ENCODE measurements at regions not wholly inside any gene's neighbourhood (a gene's known extent, or its start where the extent isn't known, plus 50 kb on each side); places are given as distances from the start of the nearest gene placed in this dataset.
"Not testable (repeated sequence)": the region's sequence is repeated elsewhere in the genome, so short reads cannot be mapped to it uniquely, and the experiment has no call there.

DNA sequence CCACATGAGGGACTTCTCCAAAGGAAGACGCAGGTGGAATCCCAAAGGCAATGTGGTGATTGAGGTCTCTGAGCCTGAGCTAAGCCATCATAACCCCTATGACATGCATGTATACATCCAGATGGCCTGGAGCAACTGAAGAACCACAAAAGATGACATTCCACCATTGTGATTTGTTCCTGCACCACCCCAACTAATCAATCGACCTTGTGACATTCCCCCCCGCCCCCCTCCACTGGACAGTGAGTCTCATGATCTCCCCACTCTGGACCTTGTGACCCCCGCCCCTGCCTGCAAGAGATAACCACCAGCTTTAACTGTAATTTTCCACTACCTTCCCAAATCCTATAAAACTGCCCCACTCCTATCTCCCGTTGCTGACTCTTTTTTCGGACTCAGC lies 87.9 kb downstream of the VCPKMT start:
- H3K4me3 Mint-ChIP-seq: no peak overlapping the region
- DNase-seq: no peak
- no peak overlapping the region for H3K27ac Mint-ChIP-seq
- no peaks in the 10 kb centered on the region for H3K27me3 Mint-ChIP-seq
- peaks cover 15% of the 10 kb centered on the region for H3K4me1 Mint-ChIP-seq
- peaks cover 16% of the 10 kb centered on the region for H3K9me3 Mint-ChIP-seq
- ATAC-seq: no peak
- H3K36me3 Mint-ChIP-seq (ENCODE audit: low read depth): peaks cover 35% of the 10 kb centered on the region

DNA sequence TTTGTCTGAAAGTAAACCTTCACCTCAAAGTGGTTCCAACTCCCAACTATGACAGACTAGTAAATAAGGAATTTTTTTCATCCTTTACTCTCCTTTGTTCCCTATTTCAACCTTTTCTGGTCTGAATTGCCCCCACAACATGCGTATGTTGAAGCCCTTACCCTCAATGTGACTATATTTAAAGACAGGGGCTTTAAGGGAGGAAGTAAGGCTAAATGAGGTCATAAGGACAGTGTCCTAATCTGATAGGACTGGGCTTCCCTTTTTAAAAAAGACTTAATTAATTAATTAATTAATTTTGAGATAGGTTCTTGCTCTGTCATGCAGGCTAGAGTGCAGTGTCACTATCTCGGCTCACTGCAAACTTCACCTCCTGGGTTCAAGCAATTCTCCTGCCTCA lies 86.3 kb downstream of the VCPKMT start:
- no peak for DNase-seq
- no peak for ATAC-seq
- Mint-ChIP-seq H3K36me3 (ENCODE audit: low read depth) (peaks cover 34% of the 10 kb centered on the region), H3K27me3 (no peaks in the 10 kb centered on the region), H3K9me3 (peaks cover 14% of the 10 kb centered on the region), H3K4me1 (peaks cover 13% of the 10 kb centered on the region), H3K27ac (no peak overlapping the region), H3K4me3 (no peak overlapping the region)

DNA sequence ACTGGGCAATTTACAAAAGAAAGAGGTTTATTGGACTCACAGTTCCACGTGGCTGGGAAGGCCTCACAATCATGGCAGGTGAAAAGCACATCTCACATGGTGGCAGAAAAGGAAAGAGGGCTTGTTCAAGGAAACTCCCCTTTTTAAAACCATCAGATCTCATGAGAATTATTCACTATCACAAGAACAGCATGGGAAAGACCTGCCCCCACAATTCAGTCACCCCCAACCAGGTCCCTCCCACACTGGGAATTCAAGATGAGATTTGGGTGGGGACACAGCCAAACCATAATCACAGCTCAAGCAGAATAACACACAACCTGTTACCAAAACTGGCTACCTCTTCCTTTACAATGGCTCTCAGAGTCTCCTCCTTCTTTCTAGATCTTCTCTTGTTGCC lies 85.5 kb downstream of the VCPKMT start:
- peaks cover 13% of the 10 kb centered on the region for H3K4me1 Mint-ChIP-seq
- H3K36me3 Mint-ChIP-seq (ENCODE audit: low read depth): peaks cover 26% of the 10 kb centered on the region

DNA sequence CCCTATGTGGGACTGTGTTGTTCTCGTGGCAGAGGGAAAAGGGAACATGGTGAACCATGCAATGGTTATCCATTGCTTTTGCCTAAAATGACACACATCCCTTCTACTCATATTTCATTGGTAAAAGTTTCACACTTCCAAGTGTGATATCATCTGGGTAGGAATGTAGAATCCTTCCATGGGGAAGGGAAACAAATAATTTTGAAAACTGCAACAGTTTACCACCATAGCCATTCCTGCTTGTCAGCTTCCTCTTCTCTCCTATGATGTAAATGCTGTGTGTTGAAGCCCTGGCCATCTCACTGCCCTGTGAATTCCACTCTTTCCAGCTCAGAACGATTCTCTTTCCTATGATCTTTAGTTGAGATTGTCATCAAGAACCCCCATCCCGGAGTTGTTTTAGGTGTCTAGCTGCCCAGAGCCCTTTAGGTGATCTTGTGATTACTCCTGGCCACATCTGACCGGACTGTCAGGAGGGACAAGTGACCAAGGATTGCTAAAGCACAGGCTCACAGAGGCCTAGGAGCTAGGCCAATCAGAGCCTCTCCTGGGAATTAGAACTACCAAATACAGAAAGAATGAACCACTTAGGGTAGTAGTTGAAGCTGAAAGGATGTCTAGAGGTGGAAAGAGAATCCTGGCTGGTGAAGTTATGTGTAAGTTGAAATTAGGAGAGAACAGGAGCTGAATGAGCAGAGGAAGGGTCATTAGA lies 84.6 kb downstream of the VCPKMT start:
- peaks cover 5% of the 10 kb centered on the region for H3K9me3 Mint-ChIP-seq
- H3K4me3 Mint-ChIP-seq: no peak overlapping the region
- no peak overlapping the region for H3K27ac Mint-ChIP-seq
- no peaks in the 10 kb centered on the region for H3K27me3 Mint-ChIP-seq
- H3K4me1 Mint-ChIP-seq: peaks cover 13% of the 10 kb centered on the region
- H3K36me3 Mint-ChIP-seq (ENCODE audit: low read depth): peaks cover 31% of the 10 kb centered on the region
- ATAC-seq (no peak), DNase-seq (no peak)

More for the DNA sequence above, 85.5 kb downstream of the VCPKMT start:
- not testable (repeated sequence) for H3K4me3 Mint-ChIP-seq, DNase-seq, H3K27me3 Mint-ChIP-seq, H3K9me3 Mint-ChIP-seq, ATAC-seq
- peak overlapping the region; percentile 3 for H3K27ac Mint-ChIP-seq

DNA sequence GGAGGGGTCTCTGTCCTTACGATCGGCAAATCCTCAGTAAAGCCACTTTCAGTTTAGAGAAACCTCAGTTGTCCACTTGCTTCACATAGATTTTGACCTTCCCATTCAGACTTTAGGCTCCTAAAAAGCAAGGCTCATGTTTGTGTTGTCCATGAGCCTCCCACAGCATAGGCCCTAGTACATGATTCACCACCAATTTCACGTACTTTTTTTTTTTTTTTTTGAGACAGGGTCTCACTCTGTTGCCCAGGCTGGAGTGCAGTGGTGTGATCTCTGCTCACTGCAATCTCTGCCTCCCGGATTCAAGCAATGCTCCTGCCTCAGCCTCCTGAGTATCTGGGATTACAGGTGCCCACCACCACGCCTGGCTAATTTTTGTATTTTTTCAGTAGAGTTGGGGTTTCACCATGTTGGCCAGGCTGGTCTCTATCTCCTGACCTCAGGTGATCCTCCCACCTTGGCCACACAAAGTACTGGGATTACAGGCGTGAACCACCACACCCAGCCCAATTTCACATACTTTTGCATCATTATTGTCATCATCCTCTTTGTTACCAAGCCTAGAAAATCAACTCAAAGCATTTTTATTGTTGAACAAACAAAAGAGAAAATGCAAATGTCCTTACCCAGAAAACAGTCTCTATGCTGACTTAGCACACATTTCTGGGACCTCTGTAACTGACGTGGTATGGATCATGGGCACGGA lies 83.8 kb downstream of the VCPKMT start:
- H3K4me3 Mint-ChIP-seq, H3K27ac Mint-ChIP-seq, H3K9me3 Mint-ChIP-seq, DNase-seq, H3K27me3 Mint-ChIP-seq, ATAC-seq: not testable (repeated sequence)
- H3K4me1 Mint-ChIP-seq: peaks cover 21% of the 10 kb centered on the region
- peaks cover 36% of the 10 kb centered on the region for H3K36me3 Mint-ChIP-seq (ENCODE audit: low read depth)

DNA sequence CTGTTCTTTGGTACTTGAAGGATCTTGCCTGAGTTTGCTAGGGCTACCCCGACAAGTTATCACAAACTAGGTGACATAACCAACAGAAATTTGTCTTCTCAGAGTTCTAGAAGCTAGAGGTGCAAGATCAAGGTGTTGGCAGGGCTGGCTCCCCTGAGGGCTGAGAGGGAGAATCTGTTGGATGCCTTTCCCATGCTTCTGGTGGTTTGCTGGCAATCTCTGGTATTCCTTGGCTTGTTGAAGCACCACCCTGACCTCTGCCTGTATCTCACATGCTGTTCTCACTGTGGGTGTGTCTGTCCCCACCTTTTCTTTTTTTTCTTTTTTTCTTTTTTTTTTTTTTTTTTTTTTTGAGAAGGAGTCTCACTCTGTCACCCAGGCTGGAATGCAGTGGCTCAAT lies 81.2 kb downstream of the VCPKMT start:
- ATAC-seq: no peak
- peaks cover 47% of the 10 kb centered on the region for H3K4me1 Mint-ChIP-seq
- H3K36me3 Mint-ChIP-seq (ENCODE audit: low read depth): peaks cover 37% of the 10 kb centered on the region
- peaks cover 5% of the 10 kb centered on the region for H3K9me3 Mint-ChIP-seq
- no peak overlapping the region for H3K4me3 Mint-ChIP-seq
- DNase-seq: no peak
- H3K27me3 Mint-ChIP-seq: no peaks in the 10 kb centered on the region
- no peak overlapping the region for H3K27ac Mint-ChIP-seq

DNA sequence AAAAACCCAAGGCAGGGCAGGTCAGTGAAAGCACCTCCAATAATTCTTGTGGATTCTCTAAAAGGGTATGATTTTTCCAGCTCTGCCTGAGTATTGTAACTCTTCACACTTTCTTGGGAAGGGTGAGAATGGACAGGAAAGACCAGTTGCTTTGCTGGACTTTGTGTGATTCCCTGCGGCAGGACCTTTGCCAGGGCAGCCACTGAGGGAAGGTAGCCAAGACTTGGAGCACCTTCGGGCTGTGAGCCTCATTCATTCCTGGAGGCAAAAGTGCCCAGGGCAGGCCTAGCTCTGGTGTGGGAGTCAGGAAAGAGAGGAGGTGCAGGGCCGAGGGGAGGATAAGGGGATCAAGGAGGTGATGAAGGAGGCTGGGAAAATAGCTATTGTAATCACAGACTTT lies 80.2 kb downstream of the VCPKMT start:
- ATAC-seq (no peak), DNase-seq (no peak)
- peaks cover 54% of the 10 kb centered on the region for H3K4me1 Mint-ChIP-seq
- no peaks in the 10 kb centered on the region for H3K27me3 Mint-ChIP-seq
- H3K9me3 Mint-ChIP-seq: peaks cover 2% of the 10 kb centered on the region
- H3K4me3 Mint-ChIP-seq: no peak overlapping the region
- H3K36me3 Mint-ChIP-seq (ENCODE audit: low read depth): peaks cover 31% of the 10 kb centered on the region
- no peak overlapping the region for H3K27ac Mint-ChIP-seq

DNA sequence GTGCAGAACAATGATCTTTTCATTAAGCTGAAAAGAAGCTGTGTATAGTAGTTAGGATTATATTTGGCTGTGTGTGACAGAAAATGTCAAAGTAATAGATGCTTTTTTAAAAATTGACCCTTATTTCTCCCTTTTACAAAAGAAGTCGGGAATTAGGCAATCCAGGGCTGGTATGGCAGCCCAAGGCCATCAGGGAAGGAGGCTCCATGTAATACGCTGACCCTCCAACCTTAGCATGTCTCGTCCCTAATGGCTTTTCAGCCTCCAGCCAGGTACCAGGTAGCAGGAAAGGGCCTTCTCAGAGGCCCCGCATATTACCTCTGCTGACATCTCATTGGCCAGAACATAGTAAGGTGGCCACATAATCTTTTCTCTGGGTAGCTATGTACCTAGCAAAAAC lies 79.7 kb downstream of the VCPKMT start:
- Mint-ChIP-seq H3K9me3 (no peaks in the 10 kb centered on the region), H3K4me1 (peaks cover 54% of the 10 kb centered on the region), H3K36me3 (ENCODE audit: low read depth) (peaks cover 31% of the 10 kb centered on the region), H3K27ac (no peak overlapping the region), H3K4me3 (no peak overlapping the region), H3K27me3 (no peaks in the 10 kb centered on the region)
- ATAC-seq (no peak), DNase-seq (no peak)

DNA sequence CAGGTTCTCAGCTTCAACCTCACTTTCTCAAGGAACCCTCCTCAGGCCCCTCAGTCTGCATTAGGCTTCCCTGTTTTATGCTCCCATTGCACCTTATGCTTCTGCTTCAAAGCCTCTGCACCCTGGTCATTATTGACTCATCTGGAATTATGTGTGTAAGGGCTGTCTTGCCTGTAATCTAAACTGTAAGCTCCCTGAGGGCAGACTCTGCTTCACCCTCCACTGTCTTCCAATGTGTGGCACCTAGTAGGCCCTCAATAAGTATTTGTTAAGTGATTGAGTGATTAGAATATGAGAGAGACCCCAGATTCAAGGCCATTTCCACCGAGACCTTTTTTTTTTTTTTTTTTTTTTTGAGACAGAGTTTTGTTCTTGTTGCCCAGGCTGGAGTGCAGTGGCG lies 79.1 kb downstream of the VCPKMT start:
- no peaks in the 10 kb centered on the region for H3K27me3 Mint-ChIP-seq
- H3K4me3 Mint-ChIP-seq: peak overlapping the region; percentile 82
- no peaks in the 10 kb centered on the region for H3K9me3 Mint-ChIP-seq
- peak overlapping the region; percentile 98 for H3K27ac Mint-ChIP-seq
- ATAC-seq (no peak), DNase-seq (no peak)
- H3K4me1 Mint-ChIP-seq: peaks cover 58% of the 10 kb centered on the region
- H3K36me3 Mint-ChIP-seq (ENCODE audit: low read depth): peaks cover 29% of the 10 kb centered on the region

DNA sequence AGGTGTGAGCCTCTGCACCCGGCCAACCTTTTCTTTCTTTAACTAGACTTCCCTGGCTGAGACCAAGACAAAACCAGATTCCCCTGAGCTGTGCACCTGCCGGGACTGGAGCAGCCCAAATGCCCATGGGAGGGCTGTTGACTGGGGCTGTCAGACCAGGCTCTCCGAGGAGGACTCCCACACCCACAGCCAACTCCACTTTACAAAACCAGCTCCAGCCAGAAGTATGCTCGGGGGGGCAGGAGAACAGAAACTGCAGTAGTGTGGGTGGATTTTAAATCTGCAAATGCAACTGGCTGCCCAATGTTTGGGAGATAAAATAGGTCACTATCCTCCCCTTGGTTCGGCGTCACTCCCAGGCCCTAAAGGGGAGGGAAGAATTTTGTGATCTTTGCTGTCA lies 78.5 kb downstream of the VCPKMT start:
- DNase-seq (no peak), ATAC-seq (no peak)
- H3K27ac Mint-ChIP-seq: peak overlapping the region; percentile 98
- peaks cover 29% of the 10 kb centered on the region for H3K36me3 Mint-ChIP-seq (ENCODE audit: low read depth)
- H3K4me3 Mint-ChIP-seq: peak overlapping the region; percentile 82
- H3K4me1 Mint-ChIP-seq: peaks cover 58% of the 10 kb centered on the region
- no peaks in the 10 kb centered on the region for H3K27me3 Mint-ChIP-seq
- H3K9me3 Mint-ChIP-seq: no peaks in the 10 kb centered on the region

DNA sequence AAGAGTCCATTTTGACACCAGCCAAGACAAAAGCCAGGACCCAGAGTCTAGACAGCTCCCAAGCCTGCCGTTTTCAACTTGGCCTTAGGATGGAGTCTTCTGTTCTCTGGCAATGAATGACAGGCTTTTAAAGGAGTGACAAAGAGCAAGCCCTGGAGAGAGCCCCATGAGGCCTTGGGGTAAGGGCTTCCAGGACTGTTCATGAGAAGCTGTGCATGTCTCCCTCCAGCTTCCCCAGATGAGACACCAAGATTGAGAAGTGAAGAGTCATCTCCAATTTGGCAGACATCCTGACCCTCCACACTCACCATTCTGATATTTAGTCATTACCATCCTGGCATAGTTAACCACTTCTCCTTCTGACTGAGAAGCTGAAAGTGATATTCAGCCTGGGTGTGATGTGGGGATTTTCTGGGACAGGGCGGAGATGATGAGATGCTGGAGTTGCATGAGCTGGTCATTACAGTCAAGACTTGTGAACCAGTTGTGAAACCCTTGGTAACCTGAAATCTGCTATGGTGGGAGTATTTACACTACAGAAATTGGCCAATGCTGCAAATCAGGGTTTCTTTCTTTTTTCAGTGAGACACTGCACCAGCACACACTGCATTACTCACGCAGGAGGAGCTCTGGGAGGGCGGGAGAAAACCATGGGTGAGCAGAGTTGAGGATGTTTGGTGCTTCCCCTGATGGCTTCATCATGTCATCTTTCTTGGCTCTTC lies 77.8 kb downstream of the VCPKMT start:
- Mint-ChIP-seq H3K4me1 (peaks cover 61% of the 10 kb centered on the region), H3K36me3 (ENCODE audit: low read depth) (peaks cover 29% of the 10 kb centered on the region), H3K9me3 (no peaks in the 10 kb centered on the region), H3K27me3 (no peaks in the 10 kb centered on the region), H3K27ac (peak overlapping the region; percentile 98), H3K4me3 (peak overlapping the region; percentile 82)
- peak; percentile 69 for DNase-seq
- peak; percentile 92 for ATAC-seq

DNA sequence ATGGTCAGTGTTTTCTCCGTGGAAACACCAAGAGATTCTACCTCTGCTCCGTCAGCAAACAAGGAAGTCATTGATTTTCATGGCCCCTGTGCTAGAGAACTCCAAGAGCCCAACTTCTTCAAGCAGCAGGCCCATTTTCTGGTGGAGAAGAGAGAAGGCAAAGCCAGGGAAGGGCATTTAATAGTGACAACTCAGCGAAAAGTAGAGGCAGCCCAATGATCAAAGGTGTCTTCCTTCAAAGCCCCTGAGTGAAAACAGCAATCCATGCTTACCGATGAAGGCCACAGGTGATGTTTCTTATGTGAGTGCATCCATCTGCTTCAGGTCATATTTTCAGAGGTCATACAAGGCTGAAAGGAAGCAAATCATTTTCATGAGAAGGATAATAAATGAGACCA lies 77.3 kb downstream of the VCPKMT start:
- Mint-ChIP-seq H3K36me3 (ENCODE audit: low read depth) (peaks cover 33% of the 10 kb centered on the region), H3K4me3 (peak overlapping the region; percentile 82), H3K9me3 (no peaks in the 10 kb centered on the region), H3K27me3 (no peaks in the 10 kb centered on the region), H3K4me1 (peaks cover 66% of the 10 kb centered on the region), H3K27ac (peak overlapping the region; percentile 98)
- ATAC-seq: no peak
- no peak for DNase-seq

DNA sequence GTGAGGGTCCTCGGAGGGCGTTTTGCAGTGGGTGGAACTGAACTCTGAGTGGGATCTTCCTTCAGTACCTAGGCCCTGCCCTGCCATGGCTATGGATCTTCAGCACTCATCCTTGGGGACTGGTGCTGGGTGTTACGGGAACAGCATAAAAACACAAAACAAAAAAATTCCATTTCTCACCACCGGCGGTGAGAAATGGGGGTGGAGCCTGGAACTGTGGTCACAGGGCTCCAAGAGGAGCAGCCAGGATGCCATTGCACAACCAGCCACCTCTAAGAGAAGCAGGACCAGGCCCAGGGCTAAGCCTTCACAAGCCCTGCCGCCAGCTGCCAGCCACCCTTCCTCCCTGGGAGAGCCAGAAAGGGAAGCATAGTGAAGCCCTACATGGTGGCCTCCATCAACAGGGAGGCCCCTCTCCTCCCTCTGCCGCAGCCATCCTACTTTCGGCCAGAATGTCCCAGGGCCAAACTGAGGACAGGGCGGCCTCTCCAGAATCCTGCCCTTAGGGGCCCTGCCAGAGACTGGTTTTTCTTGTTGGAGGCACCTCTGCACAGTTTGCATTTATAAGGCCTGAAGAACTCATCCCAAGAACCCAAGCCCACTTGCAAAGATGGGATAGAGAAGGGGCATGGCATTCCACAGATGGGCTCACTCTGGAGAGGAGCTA lies 76.5 kb downstream of the VCPKMT start:
- no peaks in the 10 kb centered on the region for H3K9me3 Mint-ChIP-seq
- H3K4me1 Mint-ChIP-seq: peaks cover 73% of the 10 kb centered on the region
- H3K27me3 Mint-ChIP-seq: no peaks in the 10 kb centered on the region
- peaks cover 35% of the 10 kb centered on the region for H3K36me3 Mint-ChIP-seq (ENCODE audit: low read depth)
- DNase-seq: peak; percentile 22
- H3K4me3 Mint-ChIP-seq: peak overlapping the region; percentile 82
- ATAC-seq: no peak
- H3K27ac Mint-ChIP-seq: peak overlapping the region; percentile 98

DNA sequence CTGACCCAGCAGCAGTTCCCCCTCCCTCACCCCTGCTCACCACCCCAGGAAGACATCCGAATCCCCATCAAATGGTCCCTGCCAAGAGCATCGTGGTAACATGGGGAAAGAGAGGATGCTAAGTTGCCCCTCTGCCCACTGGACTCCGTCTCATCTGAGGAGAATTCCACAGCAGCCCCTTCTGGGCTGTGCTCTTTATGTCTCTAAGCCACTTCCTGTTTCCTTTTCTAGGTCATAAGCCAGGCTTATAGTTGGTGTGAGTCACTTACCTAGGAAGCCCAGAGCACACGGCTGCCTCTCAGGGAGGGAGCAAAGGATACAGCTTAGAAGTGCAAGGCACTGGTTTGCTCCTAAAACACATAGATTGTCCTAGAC lies 76.0 kb downstream of the VCPKMT start:
- peak overlapping the region; percentile 82 for H3K4me3 Mint-ChIP-seq
- H3K9me3 Mint-ChIP-seq: no peaks in the 10 kb centered on the region
- DNase-seq: peak; percentile 38
- H3K4me1 Mint-ChIP-seq: peaks cover 78% of the 10 kb centered on the region
- H3K27ac Mint-ChIP-seq: peak overlapping the region; percentile 98
- H3K36me3 Mint-ChIP-seq (ENCODE audit: low read depth): peaks cover 39% of the 10 kb centered on the region
- ATAC-seq: peak; percentile 48
- no peaks in the 10 kb centered on the region for H3K27me3 Mint-ChIP-seq

Data from activated naive CD8-positive, alpha-beta T cell treated with anti-CD3 and anti-CD28 coated beads, Interleukin-2, amount 50 U/mL, for 24 hours (primary cell).